Fibroblast of lung (primary cell): ENCODE measurements at regions not wholly inside any gene's neighbourhood (a gene's known extent, or its start where the extent isn't known, plus 50 kb on each side); places are given as distances from the start of the nearest gene placed in this dataset.

Experiments
- EZH2 ChIP-seq: IDR thresholded peaks from 2 replicates; pipeline ENCODE4 v1.5.1; 2012; ENCODE audit warnings: low read length, control low read depth, mild to moderate bottlenecking; ENCODE audit errors: missing control alignments
- TF ChIP-seq, protein P1 (sequence below), 2 donors: IDR thresholded peaks in 1 of 2; conservative IDR thresholded peaks in 1 of 2; 1 replicate in 1 of 2; 2 replicates in 1 of 2; pipeline ENCODE4 v1.5.1; 2011 to 2012; ENCODE audit warnings: low read length in 2 of 2, control low read depth in 1 of 2, inconsistent platforms in 1 of 2, low read depth in 1 of 2, mild to moderate bottlenecking in 1 of 2

DNA sequence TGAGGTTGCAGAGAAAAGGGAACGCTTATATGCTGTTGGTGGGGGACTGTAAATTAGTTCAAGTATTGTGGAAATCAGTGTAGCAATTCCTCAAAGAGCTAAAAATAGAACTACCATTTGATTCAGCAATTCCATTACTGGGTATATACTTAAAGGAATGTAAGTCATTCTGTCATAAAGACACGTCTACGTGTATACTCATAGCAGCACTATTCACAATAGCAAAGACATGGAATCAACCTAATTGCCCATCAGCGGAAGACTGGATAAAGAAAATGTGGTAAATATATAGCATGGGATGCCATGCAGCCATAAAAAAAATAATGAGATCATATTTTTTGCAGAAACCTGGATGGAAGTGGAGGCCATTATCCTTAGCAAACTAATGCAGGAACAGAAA, 100.0 kb upstream of the NPSR1 start:
- TF ChIP-seq, protein P1, sequence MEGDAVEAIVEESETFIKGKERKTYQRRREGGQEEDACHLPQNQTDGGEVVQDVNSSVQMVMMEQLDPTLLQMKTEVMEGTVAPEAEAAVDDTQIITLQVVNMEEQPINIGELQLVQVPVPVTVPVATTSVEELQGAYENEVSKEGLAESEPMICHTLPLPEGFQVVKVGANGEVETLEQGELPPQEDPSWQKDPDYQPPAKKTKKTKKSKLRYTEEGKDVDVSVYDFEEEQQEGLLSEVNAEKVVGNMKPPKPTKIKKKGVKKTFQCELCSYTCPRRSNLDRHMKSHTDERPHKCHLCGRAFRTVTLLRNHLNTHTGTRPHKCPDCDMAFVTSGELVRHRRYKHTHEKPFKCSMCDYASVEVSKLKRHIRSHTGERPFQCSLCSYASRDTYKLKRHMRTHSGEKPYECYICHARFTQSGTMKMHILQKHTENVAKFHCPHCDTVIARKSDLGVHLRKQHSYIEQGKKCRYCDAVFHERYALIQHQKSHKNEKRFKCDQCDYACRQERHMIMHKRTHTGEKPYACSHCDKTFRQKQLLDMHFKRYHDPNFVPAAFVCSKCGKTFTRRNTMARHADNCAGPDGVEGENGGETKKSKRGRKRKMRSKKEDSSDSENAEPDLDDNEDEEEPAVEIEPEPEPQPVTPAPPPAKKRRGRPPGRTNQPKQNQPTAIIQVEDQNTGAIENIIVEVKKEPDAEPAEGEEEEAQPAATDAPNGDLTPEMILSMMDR (conservative IDR thresholded peaks at IDR 0.05 in 1 of 2, IDR thresholded peaks at IDR 0.05 in 1 of 2; ENCODE audit: low read depth in 1 of 2, low read length in 2 of 2): no peak
- no peak for TF ChIP-seq EZH2
